Ureter (tissue), 1 donor: ENCODE measurements at regions not wholly inside any gene's neighbourhood (a gene's known extent, or its start where the extent isn't known, plus 50 kb on each side); places are given as distances from the start of the nearest gene placed in this dataset.

ENCODE experiments used
- DNase-seq: peaks from one replicate; pipeline ENCODE4 v3.0.0-alpha.2; 2020; ENCODE audit warnings: low spot score
- donor health status: DM: yes; HTN: yes; CAD: no.

DNA sequence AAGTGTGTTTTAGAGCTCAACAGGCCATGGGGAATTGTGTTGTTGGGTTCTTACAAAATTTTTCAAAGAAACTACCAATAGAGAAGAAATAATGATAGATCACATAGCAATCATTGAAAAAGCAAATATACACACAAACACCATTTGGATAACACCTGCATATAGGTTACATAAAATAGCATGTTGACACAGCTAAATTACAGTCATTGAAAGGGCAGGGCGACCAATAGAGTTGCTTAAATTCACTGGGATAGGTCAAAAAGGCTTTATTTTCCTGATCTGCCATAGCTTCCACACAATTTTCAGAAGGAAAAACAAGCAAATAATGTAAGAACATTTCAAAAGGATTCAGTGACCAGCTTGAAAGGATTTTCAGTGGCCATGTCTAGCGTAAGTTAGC, 57.9 kb upstream of the FGGY start:
- DNase-seq: no peak

GRCh38 chr1:59241909-59242308, 55.0 kb upstream of the FGGY start:
- no peak for DNase-seq

DNA sequence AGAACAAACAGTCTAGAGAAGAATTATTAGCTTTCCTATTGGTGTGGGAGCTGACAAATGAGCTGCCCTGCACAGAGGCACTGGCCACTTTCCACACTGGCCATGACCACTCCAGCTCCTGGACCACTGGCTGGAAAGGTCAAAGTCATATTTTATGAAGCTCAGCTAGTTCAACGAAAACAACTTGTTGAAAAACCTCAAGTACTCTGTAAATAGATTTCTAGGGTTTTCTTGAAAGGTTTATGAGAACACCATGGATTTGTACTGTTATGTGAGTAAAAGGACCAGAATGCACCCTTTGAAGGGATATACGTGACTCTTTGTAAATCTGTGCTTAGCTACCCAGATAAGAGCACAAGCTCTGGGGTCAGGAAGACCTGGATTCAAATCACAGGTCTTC, 54.5 kb upstream of the FGGY start:
- DNase-seq: no peak

GRCh38 chr1:59243550-59243949, 53.3 kb upstream of the FGGY start:
- DNase-seq: no peak

GRCh38 chr1:59243978-59244377, 52.9 kb upstream of the FGGY start:
- no peak for DNase-seq

- DNase-seq: no peak
Measured at GRCh38 chr1:59244891-59245290, 52.0 kb upstream of the FGGY start.
